PC-3 (cell line): ENCODE measurements at regions not wholly inside any gene's neighbourhood (a gene's known extent, or its start where the extent isn't known, plus 50 kb on each side); places are given as distances from the start of the nearest gene placed in this dataset.

Experiments
- ATAC-seq: fragments of 200-7000 bp; cut with Tn5 transposase; 2 replicates; pipeline ENCODE4 v1.9.1; 2020; ENCODE audit warnings: mild to moderate bottlenecking, moderate library complexity
- BruUV-seq: library from RNA; stranded (reverse); fragments of 400-500 nt; replicated peaks from 2 replicates; lab custom pipeline; 2021; lab: Mats Ljungman, UMichigan
- CTCF ChIA-PET: fragments of 300-600 bp; sonication (Branson Sonifier 250); formaldehyde crosslinking; loops from one replicate; lab custom pipeline; 2022; ENCODE audit warnings: antibody characterized with exemption; lab: Charles Lee
- POLR2A ChIA-PET: fragments of 300-600 bp; sonication (Branson Sonifier 250); formaldehyde crosslinking; loops from one replicate; lab custom pipeline; 2022; ENCODE audit warnings: antibody characterized with exemption; ENCODE audit not compliant: unreplicated experiment; lab: Charles Lee
- DNase-seq: peaks from one replicate; pipeline ENCODE4 v3.0.0-alpha.2; 2015
- H2AFZ ChIP-seq: fragments of 300-600 bp; sonication (generic); 2 replicates; pipeline ENCODE4 v1.6.0; 2016; ENCODE audit warnings: antibody characterized with exemption, low read length
- H3F3A ChIP-seq: fragments of 300-600 bp; sonication (generic); one replicate; pipeline ENCODE4 v1.6.0; 2017; ENCODE audit warnings: antibody characterized with exemption, low read length, control low read depth, mild to moderate bottlenecking; ENCODE audit not compliant: unreplicated experiment
- H3K27ac ChIP-seq: fragments of 300-600 bp; sonication (generic); 2 replicates; pipeline ENCODE4 v1.5.1; 2016; ENCODE audit warnings: mild to moderate bottlenecking, low read length
- H3K27me3 ChIP-seq: fragments of 300-600 bp; sonication (generic); 2 replicates; pipeline ENCODE4 v1.6.1; 2016; ENCODE audit warnings: low read length, mixed read lengths
- H3K36me3 ChIP-seq: fragments of 300-600 bp; sonication (generic); 2 replicates; pipeline ENCODE4 v1.6.1; 2016; ENCODE audit warnings: low read depth, mixed run types, low read length, mixed read lengths
- H3K4me1 ChIP-seq: fragments of 300-600 bp; sonication (generic); 2 replicates; pipeline ENCODE4 v1.5.1; 2016; ENCODE audit warnings: low read length; ENCODE audit not compliant: insufficient read depth
- H3K4me2 ChIP-seq: fragments of 300-600 bp; sonication (generic); 2 replicates; pipeline ENCODE4 v1.6.0; 2016; ENCODE audit warnings: low read length
- H3K4me3 ChIP-seq: fragments of 300-600 bp; sonication (generic); 2 replicates; pipeline ENCODE4 v1.5.1; 2016; ENCODE audit warnings: mild to moderate bottlenecking, low read length, mixed read lengths
- H3K79me2 ChIP-seq: fragments of 300-600 bp; sonication (generic); 2 replicates; pipeline ENCODE4 v1.6.1; 2017; ENCODE audit warnings: low read length, mixed read lengths
- H3K9ac ChIP-seq: fragments of 300-600 bp; sonication (generic); 2 replicates; pipeline ENCODE4 v1.6.0; 2016; ENCODE audit warnings: mild to moderate bottlenecking, low read length
- H3K9me2 ChIP-seq: fragments of 300-600 bp; sonication (generic); replicated peaks from 2 replicates; pipeline ENCODE4 v1.6.1; 2016; ENCODE audit warnings: mixed run types, low read length, mixed read lengths
- H3K9me3 ChIP-seq: fragments of 300-600 bp; sonication (generic); 2 replicates; pipeline ENCODE4 v1.6.1; 2016; ENCODE audit warnings: low read length, mixed read lengths
- H4K20me1 ChIP-seq: fragments of 300-600 bp; sonication (generic); 2 replicates; pipeline ENCODE4 v1.6.1; 2016; ENCODE audit warnings: low read length, mixed read lengths
- CTCF ChIP-seq: fragments of 300-600 bp; sonication (generic); conservative IDR thresholded peaks from 2 replicates; pipeline ENCODE4 v1.5.1; 2017; ENCODE audit warnings: antibody characterized with exemption, low read depth, mild to moderate bottlenecking, low read length
- EZH2 ChIP-seq: fragments of 300-600 bp; sonication (generic); IDR thresholded peaks from one replicate; pipeline ENCODE4 v1.6.1; 2017; ENCODE audit warnings: antibody characterized with exemption, mild to moderate bottlenecking, low read length; ENCODE audit not compliant: unreplicated experiment
- EZH2phosphoT487 ChIP-seq: fragments of 300-600 bp; sonication (generic); IDR thresholded peaks from 2 replicates; pipeline ENCODE4 v1.6.1; 2018; ENCODE audit warnings: mild to moderate bottlenecking, antibody characterized with exemption, low read length, borderline replicate concordance
- intact Hi-C: fragments of 100-400 bp; cut with micrococcal nuclease; formaldehyde crosslinking; loops from 2 replicates; pipeline ENCODE4 v1.9.0; 2023

DNA sequence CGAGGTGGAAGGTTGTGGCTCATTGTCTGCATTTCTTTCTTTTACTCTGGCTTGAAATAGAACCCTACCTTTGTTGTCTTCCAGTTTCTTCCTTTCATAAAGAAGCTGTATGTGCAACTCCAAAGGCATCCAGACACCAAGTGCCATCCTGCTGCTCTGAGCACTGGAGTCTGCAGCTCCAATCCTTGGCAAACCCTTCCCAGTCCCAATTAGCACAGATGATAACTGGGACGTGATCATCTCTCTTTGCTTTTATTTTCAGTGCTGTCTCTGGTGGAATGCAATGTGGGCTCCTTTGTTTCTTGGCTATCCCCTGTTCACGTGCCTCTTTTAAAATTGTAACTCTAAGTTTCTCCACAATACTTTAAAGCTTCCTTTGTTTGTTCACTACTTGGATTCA lies 140.9 kb downstream of the AQP9 start:
- Histone ChIP-seq H3K9ac (no peak overlapping the region), H3K27ac (no peak overlapping the region), H3K9me2 (no peaks in the 10 kb centered on the region), H3K9me3 (no peaks in the 10 kb centered on the region), H3K36me3 (no peaks in the 10 kb centered on the region), H3K4me3 (no peak overlapping the region), H3F3A (no peaks in the 10 kb centered on the region), H2AFZ (no peak overlapping the region), H4K20me1 (no peaks in the 10 kb centered on the region), H3K27me3 (no peaks in the 10 kb centered on the region), H3K4me2 (no peak overlapping the region), H3K4me1 (no peaks in the 10 kb centered on the region), H3K79me2 (no peaks in the 10 kb centered on the region)
- no TSS peak for BruUV-seq
- TF ChIP-seq EZH2 (no peak), EZH2phosphoT487 (no peak), CTCF (no peak)
- ChIA-PET CTCF (no interaction called here), POLR2A (no interaction called here)
- intact Hi-C loops = loop anchor here (10.0 kb wide), 1 partner anchor 326 kb away; no protein-coding TSS in a partner anchor
- ATAC-seq (no peak), DNase-seq (no peak)

- Histone ChIP-seq H3K9ac (no peak overlapping the region), H3K9me3 (no peaks in the 10 kb centered on the region), H3K4me3 (no peak overlapping the region), H3K27me3 (no peaks in the 10 kb centered on the region), H3K36me3 (no peaks in the 10 kb centered on the region), H3K79me2 (no peaks in the 10 kb centered on the region), H3K4me2 (no peak overlapping the region), H3K4me1 (no peaks in the 10 kb centered on the region), H3K27ac (no peak overlapping the region), H2AFZ (no peak overlapping the region), H4K20me1 (no peaks in the 10 kb centered on the region), H3F3A (no peaks in the 10 kb centered on the region), H3K9me2 (no peaks in the 10 kb centered on the region)
- BruUV-seq = no TSS peak
- DNase-seq (no peak), ATAC-seq (no peak)
- intact Hi-C loops = loop anchor here (10.0 kb wide), 1 partner anchor 325 kb away; no protein-coding TSS in a partner anchor
- ChIA-PET POLR2A (no interaction called here), CTCF (no interaction called here)
- no peak for TF ChIP-seq EZH2
- no peak for TF ChIP-seq EZH2phosphoT487
- no peak for TF ChIP-seq CTCF
These were observed 141.5 kb downstream of the AQP9 start for GRCh38 chr15:58279654-58280053.

GRCh38 chr15:58282060-58282708 lies 144.0 kb downstream of the AQP9 start:
- H3K36me3 ChIP-seq = no peaks in the 10 kb centered on the region
- no peaks in the 10 kb centered on the region for H3K9me3 ChIP-seq
- H2AFZ ChIP-seq = no peak overlapping the region
- no peaks in the 10 kb centered on the region for H4K20me1 ChIP-seq
- H3K79me2 ChIP-seq = no peaks in the 10 kb centered on the region
- no peak overlapping the region for H3K4me3 ChIP-seq
- ATAC-seq (no peak), DNase-seq (no peak)
- H3K4me2 ChIP-seq = no peak overlapping the region
- POLR2A ChIA-PET = no interaction called here
- peaks cover 10% of the 10 kb centered on the region for H3K4me1 ChIP-seq
- no peak for TF ChIP-seq CTCF
- TF ChIP-seq EZH2phosphoT487 = no peak
- TF ChIP-seq EZH2 = no peak
- CTCF ChIA-PET = no interaction called here
- H3K9ac ChIP-seq = no peak overlapping the region
- BruUV-seq = no TSS peak
- intact Hi-C loops = no loop called here
- H3K9me2 ChIP-seq = no peaks in the 10 kb centered on the region
- H3F3A ChIP-seq = no peaks in the 10 kb centered on the region
- H3K27me3 ChIP-seq = no peaks in the 10 kb centered on the region
- no peak overlapping the region for H3K27ac ChIP-seq
